CD4-positive, alpha-beta T cell treated with Interleukin-15 for 4 hours (primary cell): ENCODE measurements at regions not wholly inside any gene's neighbourhood (a gene's known extent, or its start where the extent isn't known, plus 50 kb on each side); places are given as distances from the start of the nearest gene placed in this dataset.
"Not testable (repeated sequence)": the region's sequence is repeated elsewhere in the genome, so short reads cannot be mapped to it uniquely, and the experiment has no call there.

ENCODE experiments used
- DNase-seq: peaks from one replicate; pipeline ENCODE4 v3.0.0-alpha.2; 2020; ENCODE audit warnings: low spot score

DNA sequence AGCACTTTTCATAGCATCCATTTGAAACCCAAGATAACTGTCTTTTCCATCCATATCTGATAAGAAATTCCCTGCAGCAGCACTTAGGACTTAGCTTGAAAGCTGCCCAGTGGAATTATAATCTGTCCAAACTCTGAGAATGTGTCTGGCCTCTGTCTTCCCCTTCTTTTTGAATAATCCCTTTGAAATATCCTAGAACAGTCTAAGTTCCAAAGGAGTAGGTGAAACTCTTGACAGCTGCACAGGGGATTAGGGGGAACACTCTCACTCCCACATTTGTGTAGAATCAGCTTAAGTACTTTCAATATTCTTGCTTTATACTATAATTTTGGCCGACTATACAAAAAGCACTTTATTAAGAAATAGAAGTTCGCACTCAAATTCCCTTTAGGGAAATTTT lies 157.7 kb downstream of the PAPSS1 start:
- DNase-seq, result no peak

DNA sequence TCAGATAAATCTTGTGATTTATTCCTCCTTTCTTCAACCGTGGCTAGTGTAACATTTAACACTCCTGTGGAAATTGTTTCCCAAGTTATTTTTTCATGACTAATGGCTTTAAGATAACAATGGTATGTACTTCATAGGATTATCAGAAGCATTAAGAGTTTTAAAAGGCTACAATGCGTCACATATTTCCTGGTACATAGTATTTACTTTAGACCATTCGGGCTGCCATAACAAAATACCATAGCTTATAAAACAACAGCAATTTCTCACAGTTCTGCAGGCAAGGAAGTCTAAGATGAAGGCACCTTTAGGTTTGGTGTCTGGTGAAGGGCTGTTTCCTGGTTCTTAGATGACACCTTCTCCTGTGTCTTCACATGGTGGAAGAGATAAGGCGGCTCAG lies 158.6 kb downstream of the PAPSS1 start:
- DNase-seq, result no peak

DNA sequence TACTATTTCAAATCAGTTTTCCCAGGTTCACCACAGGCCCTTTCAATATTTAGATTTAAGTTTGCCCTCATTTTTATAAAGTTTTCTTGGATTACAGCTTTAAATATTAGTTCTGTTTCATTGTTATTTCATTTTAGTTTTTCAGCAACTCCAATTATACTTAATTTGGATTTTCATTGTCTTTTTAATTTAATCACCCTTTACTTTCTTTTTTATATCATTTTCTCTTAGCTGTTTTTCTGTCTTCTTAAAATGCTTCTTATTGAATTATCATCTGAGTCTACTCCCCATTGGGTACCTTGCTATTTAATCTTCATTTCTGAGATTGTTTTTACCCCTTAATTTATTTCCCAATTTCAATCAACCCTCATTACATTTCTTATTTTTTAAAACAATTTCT lies 160.4 kb downstream of the PAPSS1 start:
- DNase-seq, result no peak

DNA sequence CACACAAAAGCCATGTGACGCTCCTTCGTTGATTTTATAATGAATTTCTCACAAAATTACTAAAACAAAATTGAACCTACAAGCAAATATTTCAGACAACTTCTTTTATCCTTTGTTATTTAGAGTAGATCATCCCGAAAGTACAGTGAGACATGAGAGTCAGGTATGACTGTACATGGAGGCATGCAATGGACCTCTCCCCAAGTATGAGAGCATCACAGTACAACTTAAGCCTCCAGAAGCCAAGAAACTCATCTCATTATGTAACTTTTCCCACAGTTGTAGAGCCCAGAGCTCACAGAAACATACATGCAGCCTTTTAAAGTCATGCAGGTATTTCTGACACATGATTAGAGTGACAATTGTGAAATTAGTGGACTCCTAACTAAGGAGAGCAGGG lies 167.7 kb downstream of the PAPSS1 start:
- DNase-seq, result no peak

DNA sequence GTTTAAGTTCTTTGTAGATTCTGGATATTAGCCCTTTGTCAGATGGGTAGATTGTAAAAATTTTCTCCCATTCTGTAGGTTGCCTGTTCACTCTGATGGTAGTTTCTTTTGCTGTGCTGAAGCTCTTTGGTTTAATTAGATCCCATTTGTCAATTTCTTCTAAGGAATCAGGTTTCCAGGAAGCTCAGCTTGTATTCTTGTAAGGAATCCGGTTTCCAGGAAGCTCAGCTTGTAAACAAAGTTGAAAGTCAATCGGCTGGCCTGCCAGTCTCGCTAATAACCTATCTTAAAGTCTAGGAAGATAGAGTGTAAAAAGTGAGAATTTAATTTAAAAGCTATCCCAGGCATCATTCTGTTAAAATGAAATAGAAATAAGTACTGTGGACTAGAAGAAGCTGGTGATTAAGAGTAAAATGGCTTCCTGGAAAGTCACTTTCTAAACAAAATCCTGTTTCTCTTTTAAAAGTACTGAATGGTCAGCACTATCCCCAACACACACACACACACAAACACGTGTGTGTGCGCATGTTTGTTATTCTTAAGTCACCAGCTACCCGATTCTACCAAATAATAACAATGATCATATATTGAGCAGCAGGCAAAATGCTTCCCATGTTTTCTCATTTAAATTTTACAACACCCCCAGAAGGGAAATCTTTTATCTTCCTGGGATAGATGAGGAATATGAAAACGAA lies 171.7 kb downstream of the PAPSS1 start:
- no peak for DNase-seq

DNA sequence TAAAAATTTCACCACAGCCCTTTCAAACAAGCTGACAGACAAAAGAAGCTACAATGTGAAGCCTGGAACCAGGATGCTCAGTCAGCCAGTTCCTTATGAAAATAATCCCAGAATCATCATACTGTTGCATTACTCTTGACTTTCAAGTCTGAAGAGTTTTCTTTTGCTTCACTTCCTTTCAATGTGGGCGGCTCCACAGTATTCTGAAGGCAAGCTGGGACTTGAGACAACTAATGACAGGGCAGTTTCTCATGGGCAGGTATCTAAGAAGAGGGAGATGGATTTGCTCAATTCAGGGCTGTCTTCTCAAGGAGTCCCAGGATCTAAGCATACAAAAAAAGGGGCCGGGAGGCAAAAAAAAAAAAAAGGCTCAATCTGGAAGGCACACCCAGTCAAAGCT lies 173.4 kb downstream of the PAPSS1 start:
- DNase-seq, result no peak

DNA sequence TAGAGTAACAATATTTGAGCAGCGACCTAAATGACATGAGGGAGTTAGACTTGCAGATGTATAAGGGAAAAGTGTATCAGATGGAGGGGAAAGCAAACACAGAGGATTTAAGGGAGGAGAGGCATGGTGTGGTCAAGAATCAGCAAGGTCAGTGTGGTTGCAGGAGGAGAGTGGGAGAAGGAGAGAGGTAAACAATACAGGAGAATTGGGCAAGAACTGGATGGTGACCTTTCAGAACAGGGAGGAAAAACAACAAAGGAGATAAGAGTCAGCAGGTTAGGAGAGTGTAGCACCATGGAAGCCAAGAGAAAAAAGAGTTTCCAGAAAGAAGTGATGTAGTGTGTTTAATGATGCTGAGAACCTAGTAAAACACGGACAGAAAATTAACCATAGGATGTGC lies 178.5 kb downstream of the PAPSS1 start:
- no peak for DNase-seq

DNA sequence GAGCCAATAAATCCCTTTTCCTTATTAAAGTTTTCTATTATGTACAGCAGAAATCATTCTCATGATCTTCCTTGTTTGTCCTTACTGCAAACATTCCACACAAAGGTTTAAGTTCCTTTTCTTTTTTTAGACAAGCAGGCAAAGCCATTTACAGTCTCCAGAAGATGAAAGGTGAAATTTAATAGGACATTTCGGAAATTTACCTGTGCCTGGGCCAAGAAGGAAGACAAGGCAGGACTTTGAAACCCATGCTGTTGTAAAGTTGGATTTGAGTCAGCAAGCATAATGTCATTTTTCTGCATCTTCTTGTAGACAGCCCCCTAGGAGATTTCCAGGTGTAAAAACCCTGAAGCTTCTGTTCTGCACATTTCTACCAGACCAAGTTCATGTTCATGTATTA lies 188.1 kb downstream of the PAPSS1 start:
- no peak for DNase-seq

DNA sequence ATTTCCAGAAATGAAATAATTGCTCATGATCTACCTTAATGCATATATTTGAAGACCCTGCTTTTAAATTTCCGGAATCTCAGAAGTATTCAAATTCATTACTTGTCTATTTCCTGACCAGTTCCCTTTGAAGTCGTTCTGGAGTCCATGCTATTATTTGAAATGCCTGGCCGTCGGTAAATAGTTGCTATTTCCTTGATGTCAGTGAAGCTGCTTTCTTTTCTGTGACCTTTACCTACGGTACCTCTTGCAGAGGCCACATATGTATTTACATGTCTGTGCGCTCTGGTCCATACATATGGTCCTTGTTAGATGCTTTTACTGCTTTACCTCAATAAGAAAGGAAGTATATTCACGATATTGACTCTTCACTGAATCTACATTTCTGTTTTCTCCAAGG lies 199.7 kb downstream of the PAPSS1 start:
- no peak for DNase-seq

DNA sequence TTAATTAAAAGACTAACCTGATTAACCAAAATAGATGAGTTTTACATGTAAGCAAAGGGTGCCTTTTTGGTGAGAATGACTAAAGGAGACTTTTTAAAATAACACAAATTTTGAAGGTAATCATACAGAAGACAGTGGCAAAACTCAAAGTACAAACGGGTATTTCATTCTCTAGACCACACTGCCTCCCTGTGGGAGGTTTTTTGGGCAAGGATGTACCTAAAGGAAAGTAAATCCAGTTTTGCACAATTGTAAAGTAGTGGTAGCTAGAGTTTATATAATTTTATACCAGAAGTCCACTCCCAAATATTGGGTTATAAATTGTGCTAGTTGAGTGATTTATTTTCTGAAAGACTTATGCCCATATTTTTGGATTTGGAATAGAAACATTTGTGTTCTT lies 201.0 kb downstream of the PAPSS1 start:
- DNase-seq, result no peak

DNA sequence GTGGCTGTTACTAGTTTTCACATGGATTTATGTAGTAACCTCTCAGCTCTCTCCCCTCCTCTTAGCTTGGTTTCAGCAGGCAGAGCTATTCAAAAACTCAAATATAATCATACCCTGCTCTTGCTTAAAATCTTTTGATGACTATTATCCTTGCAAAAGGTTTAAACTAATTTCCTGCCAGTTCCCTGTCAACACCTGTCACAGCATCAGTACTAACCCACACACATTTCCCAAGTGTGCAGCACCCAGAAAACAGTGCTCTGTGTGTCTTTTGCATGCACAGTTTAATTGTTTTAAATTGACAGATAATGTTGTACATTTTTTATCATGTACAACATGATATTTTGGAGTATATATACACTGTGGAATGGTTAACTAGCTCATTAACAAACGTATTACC lies 202.0 kb downstream of the PAPSS1 start:
- no peak for DNase-seq

DNA sequence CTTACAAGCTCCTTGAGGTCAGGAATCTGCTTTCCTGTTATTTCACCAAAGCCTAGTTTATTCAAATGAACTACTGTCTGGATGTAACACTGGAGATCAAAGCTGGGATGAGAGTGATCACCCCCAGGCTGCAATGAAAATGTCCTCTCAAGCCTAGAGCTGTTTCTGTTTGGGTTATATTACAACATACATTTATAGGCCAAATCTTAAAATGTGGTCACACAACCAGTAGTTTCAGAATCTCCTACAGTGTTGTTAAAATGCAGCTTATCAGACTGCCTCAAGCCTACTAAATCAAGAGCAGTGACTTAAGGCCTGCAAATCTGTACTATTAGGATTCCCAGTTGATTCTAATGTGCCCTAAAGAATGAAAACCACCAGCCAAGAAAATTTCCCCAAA lies 207.5 kb downstream of the PAPSS1 start:
- DNase-seq, result no peak

DNA sequence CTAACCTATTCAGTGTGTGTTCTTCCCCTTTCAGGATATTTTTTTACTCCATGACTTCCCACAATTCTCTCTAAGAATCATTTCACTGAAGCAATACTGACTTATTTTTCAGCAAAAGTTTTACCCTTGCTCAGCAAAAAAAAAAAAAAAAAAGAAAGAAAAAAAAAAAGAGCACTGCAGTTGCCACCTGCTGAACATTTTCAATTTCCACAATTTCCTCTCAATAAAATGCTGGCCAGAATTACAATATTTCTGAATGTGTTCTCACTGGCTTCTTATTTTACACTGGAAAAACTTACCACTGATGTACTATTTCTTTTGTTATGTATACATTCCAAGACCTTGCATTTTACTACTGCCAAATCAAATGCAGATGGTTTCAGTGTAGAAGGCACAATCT lies 210.4 kb downstream of the PAPSS1 start:
- no peak for DNase-seq

DNA sequence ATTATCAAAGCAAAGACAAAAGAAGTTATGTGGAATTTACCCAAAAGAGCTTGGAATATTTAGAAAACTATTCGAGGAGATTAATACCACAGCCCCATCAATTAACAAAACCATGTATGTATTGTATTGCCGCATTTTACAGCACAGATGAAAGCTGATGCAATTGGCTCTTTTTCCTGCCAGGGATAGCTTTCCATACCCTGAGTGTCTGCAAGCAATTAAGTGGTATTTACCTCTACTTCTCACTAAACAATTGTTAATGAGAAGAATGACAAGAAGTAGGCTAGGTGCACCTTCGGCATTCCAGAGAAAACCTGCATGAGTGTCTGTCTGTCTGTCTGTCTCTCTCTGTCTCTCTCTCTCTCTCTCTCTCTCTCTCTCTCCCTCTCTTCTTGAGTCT lies 219.5 kb downstream of the PAPSS1 start:
- DNase-seq, result no peak

DNA sequence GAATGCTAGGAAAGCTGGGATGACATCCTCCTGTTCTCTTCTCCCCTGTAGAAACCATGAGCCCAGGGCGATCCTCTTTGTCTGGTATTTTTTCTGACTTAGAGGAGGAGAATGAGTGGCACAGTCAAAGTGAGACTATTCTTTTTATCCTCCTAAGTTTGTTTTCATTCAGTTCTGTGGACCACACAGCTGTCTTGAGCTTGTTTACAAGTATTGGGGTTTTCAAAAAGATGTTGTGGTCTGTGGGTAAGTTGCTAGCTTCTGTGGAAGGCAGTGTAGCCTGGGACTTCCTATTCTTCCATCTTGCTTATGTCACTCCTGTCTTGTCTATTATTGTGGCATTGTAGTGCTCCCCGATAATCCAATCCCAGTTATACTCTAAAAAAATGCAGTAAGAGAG lies 223.0 kb downstream of the PAPSS1 start:
- DNase-seq, result no peak

DNA sequence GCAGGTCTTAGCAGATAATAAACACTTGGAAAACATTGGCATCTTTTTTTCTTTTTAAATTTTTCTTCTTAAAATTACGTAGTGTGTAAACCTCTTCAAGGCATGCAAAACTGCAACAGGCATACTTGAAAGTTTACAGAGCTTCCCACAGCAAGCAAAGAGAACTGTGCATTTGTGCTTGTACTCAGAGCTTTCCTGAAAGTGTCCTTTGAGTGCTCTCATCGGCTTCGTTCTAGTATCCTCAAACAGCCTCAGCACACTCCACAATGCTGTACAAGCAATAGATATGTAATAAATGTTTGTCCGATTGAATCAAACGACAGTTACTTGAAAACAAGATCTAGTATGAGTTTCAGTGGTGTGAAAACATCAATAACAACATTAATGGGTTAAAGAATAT lies 227.5 kb downstream of the PAPSS1 start:
- no peak for DNase-seq

DNA sequence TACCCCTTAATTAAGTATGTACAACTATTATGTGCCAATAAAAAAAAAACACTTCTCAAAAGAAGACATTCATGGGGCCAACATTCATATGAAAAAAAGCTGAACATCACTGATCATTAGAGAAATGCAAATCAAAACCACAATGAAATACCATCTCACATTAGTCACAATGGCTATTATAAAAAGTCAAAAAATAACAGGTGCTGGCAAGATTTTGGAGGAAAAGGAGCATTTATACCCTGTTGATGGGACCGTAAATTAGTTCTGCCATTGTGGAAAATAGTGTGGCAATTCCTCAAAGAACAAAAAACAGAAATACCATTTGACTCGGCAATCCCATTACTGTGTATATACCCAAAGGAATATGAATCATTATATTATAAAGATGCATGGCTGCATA lies 229.9 kb downstream of the PAPSS1 start:
- DNase-seq, result no peak

DNA sequence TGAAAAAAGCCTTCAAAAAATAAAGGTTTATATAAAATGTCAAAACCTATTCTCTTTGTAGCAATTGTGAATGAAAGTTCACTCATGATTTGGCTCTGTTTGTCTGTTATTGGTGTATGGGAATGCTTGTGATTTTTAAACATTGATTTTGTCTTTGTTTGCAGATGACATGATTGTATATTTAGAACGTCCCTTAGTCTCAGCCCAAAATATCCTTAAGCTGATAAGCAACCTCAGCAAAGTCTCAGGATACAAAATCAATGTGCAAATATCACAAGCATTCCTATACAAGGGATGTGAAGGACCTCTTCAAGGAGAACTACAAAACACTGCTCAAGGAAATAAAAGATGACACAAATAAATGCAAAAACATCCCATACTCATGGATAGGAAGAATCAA lies 236.4 kb downstream of the PAPSS1 start:
- not testable (repeated sequence) for DNase-seq

DNA sequence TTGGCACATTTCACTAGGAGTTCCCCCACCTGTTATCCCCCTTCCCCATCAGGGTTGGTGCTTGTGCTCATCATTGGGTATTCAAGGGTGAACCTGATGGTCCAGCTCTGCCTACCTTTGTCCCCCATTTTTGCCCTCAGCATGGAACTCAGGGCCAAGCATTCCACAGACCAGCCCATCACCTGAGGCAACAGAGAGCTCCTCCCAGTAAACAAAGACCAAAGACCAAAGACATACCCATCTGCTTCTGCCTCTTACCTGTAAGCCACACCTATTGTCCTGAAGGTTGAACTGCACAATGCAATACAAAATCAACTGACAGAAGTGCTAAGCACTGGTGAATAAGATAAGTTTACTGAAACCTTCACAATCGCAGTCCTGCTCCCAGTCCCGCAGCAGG lies 237.5 kb downstream of the PAPSS1 start:
- no peak for DNase-seq

DNA sequence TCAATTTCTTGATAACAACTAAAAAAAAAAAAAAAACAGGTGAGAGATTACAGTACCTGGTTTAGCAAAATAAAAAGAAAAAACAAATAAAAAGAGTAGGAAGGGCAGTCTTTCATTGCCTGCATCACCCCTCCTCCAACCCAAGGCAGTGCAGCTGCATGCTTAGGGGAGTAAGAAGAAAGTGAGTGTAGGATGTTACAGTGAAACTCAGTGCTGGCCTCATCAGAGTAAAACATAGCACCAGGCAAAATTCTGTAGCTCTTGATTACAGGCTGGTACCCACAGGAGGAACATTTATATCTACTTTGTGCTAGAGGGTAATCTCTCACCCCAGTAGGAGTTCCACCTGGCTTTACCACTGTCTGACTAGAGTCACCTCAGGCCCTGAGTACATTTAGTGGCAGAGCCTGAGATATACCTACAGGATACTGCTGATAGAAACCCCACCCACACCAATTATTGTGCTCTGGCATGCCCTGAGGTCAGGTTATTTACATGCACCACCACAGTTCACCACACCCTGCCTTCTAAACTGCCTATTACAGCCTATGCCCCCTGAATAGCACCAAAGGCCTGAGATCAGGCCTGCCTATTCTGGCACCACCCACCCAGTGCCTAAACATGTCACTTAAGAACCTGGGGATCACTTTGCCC lies 241.6 kb downstream of the PAPSS1 start:
- no peak for DNase-seq

DNA sequence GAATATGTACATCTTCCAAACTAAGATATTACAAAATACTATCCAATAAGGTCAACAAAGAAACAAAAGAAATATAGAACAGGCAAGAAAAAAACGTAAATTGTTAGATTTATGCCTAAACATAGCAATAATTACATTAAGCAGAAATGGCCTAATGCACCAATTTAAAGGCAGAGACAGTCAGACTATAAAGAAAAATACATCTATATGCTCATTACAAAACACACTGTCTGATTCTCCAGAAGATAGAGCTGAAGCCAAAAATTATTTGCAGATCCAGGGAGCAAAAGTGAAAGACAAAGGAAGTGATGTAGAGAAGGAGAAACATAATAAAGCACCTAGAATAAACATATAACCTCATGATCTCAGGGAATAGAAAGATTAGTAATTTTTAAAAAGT lies 246.9 kb downstream of the PAPSS1 start:
- DNase-seq, result no peak

DNA sequence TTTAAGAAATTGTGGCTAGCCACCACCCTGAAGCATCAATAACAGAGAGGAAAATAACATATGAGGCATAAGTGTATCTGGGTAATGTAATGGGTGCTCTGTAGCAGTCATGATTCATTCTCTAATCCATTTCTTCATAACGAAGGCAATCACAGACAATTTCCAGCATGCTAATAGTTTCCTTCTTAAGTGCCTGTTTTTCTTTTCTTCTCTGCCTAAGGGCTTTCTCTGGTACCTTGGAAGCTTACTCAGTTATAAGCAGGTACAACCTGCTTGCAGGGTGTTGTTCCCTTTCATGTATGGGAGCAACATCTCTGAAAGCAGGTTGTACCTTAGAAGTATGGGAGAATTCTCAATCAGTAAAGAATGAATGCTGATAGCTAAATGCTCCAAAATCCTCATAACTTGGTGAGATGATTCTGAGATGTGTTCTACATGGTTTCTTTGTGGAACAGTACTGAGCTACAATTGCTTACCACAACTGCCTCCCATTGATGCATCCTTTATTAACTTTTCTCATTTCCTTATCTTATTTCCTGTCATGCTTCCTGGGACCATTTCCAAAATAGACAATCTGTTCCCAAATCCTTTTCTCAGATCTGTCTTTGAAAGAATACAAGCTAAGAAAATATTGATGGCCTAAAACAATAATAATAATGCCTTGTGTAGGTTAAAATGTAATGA lies 247.6 kb downstream of the PAPSS1 start:
- DNase-seq, result no peak

DNA sequence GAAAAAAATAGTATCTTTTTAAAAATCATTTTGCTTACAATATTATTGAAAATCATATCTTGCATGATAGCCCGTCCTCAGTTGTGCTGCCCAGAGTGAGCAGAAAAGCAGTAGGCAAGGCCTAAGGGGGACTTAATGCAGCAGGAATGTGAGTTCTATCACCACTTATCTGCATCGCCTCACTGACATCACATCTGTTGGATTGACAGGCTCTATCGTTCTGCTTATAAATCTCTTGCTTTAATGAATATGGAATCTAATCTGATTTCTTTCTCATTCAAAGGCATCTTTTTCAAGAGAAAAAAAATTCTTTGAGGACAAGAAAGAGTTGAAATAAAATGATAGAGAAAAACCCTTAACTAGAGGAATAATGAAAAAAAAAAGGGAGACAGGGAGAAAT lies 249.9 kb downstream of the PAPSS1 start:
- no peak for DNase-seq

DNA sequence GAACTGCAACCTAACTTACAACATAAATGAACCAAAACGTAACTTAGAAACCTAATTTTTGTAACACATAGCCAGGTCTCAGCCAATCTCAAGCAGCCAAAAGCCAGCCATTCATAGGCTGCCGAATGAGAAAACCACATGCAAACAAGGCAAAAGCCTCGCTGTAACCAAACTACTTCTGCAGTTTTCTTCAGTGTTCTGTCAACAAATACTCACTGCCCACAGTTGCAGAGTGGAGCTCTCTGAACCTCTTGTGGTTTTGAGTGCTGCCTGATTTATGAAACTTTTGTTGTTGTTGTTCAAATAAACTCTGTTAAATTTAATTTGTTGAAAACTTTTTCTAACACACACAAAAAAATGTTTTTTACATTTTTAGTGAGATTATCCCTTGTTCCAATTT lies 251.2 kb downstream of the PAPSS1 start:
- no peak for DNase-seq
